ENCODE measurements at regions not wholly inside any gene's neighbourhood (a gene's known extent, or its start where the extent isn't known, plus 50 kb on each side); places are given as distances from the start of the nearest gene placed in this dataset.
"Not testable (repeated sequence)": the region's sequence is repeated elsewhere in the genome, so short reads cannot be mapped to it uniquely, and the experiment has no call there.

DNA sequence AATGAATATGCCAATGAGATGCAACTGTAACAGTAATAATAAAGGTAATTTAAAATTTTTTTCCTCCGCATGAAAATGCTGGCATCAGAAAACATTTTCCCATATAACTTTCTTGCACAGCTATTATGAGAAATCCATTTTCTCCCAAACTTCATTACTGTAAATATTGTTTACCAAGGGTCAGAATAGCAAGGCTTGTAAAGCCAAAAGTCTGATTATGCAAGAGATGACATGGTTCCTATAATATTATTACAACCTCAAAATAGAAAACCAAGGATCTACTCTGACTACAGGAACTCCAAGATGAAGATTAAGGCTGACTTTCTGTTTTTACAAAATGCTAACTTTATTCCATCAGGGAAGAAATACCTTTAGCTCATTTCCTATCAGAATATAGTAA is 162.7 kb upstream of the CDK1 start:
- no peak for DNase-seq (ENCODE audit: low spot score)

DNA sequence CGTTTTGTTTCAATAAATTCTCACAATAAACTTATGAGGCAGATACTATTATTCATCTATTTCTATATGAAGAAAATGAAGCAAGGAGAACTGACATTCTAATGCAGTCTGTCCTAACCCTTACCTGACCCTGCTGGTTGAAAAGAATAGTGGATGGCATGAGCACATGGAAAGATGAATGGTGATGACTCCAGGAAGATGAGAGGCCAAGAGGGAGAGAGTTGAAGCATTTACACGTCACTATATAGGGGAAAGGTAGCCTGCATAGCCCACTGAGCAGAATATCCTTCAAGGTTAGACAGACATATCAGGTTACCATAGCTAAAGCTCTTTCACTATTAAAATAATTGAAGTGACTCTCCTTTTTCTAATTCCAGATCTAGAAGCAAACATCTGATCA is 163.9 kb upstream of the CDK1 start:
- DNase-seq (ENCODE audit: low spot score), result no peak

DNA sequence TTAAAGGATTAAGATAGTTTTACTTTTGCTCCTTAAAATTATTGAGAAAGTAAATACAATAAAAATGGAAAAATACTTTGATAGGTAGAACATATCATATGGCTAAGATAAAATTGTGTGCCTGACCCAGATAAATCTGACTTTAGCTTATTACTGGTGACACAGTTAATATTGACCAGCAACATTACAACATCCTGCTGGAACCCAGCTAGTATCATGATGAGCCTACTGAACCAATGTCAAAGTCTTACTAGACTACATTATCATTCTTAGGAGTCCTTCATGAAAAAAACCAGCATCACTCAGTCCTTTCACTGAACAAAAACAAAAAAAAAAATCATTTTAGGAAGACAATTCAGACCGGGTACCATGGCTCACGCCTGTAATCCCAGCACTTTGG is 164.8 kb upstream of the CDK1 start:
- DNase-seq (ENCODE audit: low spot score), result no peak

DNA sequence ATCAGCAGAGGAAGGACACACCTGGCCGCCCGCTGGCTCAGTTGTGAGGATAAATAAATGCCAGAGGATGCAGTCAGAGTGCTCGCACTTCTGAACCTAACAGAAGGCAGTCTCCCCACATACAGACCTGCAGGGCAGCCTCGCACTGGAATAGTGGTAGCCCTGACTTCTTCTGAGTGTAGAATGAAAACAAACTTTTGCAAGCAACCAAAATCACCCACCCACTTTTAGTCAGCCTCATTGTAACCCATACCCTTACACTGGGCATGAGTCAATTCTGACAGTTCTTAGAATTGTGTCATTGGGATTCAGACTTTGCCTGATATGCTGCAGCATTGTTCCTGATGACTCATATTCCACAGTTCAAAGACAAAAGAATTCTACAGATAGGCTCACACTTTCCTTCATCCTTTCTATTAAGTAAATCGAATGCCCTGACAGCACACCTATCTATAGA is 167.0 kb upstream of the CDK1 start:
- peak; percentile 27 for DNase-seq (ENCODE audit: low spot score)

DNA sequence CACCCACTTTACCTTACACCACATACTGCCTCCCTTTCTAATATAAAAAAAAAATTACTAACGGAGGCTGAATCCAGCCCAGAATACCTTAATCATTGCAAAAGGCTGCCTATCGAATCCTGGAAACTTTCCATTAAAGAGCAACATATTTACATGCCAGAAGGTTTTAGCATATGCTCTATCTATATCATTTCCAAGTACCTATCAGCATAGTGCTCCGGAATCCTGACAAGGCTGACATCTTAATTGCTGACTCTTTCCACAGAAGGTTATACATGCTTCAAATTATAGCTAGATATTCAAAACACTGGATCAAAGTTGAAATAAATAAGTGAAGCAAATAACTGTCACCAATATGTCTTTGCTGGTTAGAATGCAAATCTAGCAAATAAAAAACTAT is 170.9 kb upstream of the CDK1 start:
- no peak for DNase-seq (ENCODE audit: low spot score)

DNA sequence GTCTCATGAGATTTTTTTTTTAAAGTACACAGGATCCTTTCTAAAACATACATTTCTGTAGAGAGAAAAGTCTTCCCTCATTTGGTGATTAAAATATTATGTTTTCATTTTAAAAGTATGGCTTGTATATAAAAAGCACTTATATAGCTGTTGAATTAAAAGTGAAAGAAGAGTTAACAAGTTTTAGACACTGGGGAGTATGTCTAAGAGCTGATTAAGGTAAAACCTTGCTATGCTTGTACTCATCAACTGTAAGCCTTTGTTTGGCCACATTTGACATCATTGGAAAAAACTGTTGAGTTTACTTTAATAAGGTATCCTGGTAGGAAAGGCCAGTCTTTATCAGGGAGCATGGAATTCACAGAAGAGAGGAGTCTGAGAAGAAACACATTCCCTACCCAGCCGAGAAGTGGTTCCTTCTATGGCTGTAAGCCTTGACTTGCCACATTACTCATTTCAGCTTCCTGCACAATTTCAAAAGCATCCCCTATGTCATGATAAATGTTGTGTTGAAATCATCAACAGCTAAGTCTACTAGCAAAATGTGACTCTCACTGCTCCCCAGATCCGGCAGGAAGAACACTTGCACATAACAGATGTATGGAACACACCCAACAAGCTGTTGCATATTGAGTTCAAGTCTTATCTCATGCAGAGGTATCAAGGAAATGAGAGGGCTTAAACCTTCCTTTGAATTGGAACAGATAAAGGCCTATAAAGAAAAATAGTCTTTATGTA is 171.8 kb upstream of the CDK1 start:
- no peak for DNase-seq (ENCODE audit: low spot score)

GRCh38 chr10:60605476-60605875 is 172.8 kb upstream of the CDK1 start:
- no peak for DNase-seq (ENCODE audit: low spot score)

DNA sequence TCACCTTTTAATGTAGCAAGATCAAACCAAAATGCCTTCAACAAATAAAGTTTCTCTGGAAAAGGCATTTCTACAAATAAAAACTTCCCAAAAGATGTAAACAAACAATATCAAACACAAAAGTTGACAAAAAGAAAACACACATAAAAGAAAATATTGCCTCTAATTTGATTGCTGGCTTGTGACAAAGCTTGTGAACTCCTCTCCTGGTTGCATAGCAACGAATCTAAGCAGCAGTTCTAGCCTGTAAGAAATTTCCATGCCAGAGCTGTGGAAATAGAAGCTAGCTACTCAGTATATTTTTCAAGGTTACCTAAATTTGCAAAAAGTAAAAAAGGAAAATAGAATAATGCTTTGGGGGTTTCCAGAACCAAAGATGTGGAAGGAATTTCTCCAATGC is 173.9 kb upstream of the CDK1 start:
- DNase-seq (ENCODE audit: low spot score), result no peak

GRCh38 chr10:60597513-60597912 is 180.8 kb upstream of the CDK1 start:
- DNase-seq (ENCODE audit: low spot score), result no peak

- DNase-seq (ENCODE audit: low spot score), result no peak
Observed at GRCh38 chr10:60595852-60596251, 182.4 kb upstream of the CDK1 start.

DNA sequence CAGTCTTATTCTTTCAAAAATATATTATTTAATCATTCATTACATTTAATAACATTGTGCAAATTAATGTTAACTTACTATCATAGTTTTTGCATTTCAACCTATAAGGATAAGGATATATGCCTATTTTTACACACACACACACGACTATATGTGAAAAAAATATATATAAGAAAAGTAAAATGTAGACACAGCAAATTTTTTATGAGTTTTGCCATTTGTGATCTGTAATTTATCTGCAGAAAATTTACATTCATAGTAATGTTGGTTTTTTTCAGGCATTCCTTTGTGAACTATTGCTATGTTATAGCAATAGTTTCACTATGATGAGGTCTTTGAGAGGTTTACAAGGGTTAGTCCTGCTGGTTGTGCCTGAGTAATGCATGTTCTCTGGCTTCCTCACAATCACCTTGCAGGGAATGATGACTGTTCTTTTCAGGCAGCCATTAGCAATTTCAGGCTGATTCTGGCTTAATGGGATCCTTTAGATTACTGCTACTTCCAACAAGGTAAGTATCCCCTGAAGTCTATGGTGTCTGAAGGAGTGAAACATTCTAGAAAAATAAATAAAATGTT is 183.7 kb upstream of the CDK1 start:
- DNase-seq (ENCODE audit: low spot score), result no peak

GRCh38 chr10:60591119-60591518 is 187.2 kb upstream of the CDK1 start:
- DNase-seq (ENCODE audit: low spot score), result no peak

GRCh38 chr10:60589376-60589775 is 188.9 kb upstream of the CDK1 start:
- no peak for DNase-seq (ENCODE audit: low spot score)

- DNase-seq (ENCODE audit: low spot score), result not testable (repeated sequence)
Observed at GRCh38 chr10:60581782-60582181, 192.1 kb upstream of the ANK3 start.

- peak; percentile 2 for DNase-seq (ENCODE audit: low spot score)
Observed at GRCh38 chr10:60578217-60578616, 188.5 kb upstream of the ANK3 start.

- DNase-seq (ENCODE audit: low spot score), result no peak
Observed at GRCh38 chr10:60576130-60577069, 186.7 kb upstream of the ANK3 start.

- DNase-seq (ENCODE audit: low spot score), result no peak
Observed at GRCh38 chr10:60575105-60575504, 185.4 kb upstream of the ANK3 start.

DNA sequence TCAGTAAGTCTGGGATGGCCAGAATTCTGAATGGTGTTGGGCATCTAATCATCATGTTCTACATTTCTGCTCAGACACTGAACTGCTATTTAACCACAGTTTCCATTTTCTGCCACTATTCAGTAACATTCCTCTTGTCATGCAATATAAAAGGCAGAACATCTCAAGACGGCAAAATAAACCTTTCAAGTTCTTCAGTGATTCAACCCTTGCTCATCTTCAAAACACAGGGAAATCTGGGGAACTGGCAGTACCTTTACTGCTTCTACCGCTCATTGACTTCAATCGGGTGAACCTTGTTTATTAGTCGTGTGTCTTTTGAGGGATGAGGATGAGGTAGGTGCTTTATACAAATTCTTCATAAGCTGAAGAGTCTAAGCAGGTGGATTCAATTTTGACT is 184.7 kb upstream of the ANK3 start:
- no peak for DNase-seq (ENCODE audit: low spot score)

- no peak for DNase-seq (ENCODE audit: low spot score)
Observed at GRCh38 chr10:60573336-60573735, 183.7 kb upstream of the ANK3 start.

DNA sequence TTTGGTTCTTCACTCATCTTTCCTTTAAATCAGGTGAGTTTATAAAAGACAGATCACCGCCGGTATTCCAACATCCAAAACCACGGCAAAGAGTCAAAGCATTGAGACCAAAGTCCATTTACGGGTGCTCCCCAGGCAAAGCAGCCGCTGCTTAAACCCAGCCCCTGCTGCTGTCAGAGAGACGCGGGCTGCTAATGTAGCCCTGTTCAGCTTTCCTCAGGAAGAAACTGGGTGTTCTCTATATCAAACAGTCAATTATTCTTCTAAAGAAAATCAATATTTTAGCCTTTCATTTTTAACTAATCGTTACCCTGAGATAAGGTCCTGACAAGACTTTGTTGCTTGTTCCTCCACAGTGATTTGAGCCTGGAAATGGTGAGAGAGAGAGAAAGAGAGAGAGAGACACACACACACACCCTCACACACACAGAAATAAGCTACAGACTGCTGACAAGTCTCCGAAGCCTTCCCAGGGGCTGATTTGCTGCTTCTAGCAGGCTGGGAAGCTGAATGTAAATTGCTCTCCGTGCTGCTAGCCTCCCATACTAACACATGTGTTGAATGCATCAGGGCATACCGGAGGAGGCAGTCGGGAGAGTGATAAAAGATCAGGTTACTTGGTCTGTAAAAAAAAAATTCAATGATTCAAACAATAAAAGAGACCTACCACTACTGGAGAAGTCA is 183.0 kb upstream of the ANK3 start:
- DNase-seq (ENCODE audit: low spot score), result peak; percentile 50

DNA sequence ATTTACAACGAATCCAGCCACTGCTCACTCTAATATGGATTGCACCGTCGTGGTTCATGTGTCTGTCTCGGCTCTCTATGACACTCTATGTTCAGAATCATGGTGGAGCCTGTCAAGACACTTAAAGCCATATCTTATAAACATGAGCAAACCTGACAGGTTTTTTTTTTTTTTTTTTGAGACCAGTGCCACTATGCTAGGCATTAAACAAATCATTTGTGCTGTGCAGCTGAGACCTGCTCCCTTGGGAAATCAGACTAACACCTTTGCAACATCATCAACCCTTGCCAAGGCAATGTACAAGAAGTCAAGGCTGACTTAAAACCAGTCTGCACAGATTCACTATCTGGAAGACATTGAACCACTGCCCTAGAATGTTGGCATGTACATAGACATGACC is 181.2 kb upstream of the ANK3 start:
- DNase-seq (ENCODE audit: low spot score), result no peak

DNA sequence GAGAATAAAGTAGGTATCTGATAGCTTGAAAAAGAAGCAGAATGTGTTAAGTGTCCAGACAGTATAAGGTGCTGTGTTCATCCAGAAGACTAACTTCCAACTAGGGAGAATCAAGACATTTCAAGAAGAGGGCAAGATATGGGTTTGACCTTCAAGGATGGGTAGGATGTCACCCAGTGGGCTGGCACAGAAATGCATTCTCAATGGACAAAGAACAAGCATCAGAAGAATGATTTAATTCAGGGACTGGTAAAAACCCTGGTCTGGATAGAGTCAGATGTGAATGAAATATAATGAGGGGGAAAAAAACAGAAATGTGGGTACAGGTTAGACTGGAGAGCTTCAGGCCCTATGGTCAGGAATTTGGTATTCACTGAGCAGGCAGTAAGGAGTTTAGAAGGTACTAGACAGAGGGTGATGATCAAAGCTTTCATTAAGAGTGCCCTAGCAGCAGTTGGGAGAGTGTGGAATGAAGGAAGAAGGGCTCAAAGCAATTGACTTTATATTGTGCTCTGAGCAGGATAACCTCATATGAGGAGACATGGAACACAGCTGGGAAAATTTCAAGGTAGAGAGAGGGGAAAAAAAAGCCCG is 180.7 kb upstream of the ANK3 start:
- DNase-seq (ENCODE audit: low spot score), result no peak

All from LoVo (cell line).